GM21529 (cell line): ENCODE measurements at regions not wholly inside any gene's neighbourhood (a gene's known extent, or its start where the extent isn't known, plus 50 kb on each side); places are given as distances from the start of the nearest gene placed in this dataset.

Source experiments
- ATAC-seq: cut with Tn5 transposase; IDR thresholded peaks from one replicate; pipeline ENCODE4 v1.9.1; 2021; ENCODE audit not compliant: unreplicated experiment

GRCh38 chr17:77885678-77886386 is 72.7 kb upstream of the TNRC6C start:
- no peak for ATAC-seq

- ATAC-seq, result no peak
Observed at GRCh38 chr17:77886387-77886728, 72.1 kb upstream of the TNRC6C start.

GRCh38 chr17:77887110-77887463 is 71.4 kb upstream of the TNRC6C start:
- no peak for ATAC-seq

- ATAC-seq, result no peak
Observed at GRCh38 chr17:77887464-77888241, 70.8 kb upstream of the TNRC6C start.

GRCh38 chr17:77888242-77889134 is 70.0 kb upstream of the TNRC6C start:
- ATAC-seq, result no peak

GRCh38 chr17:77889135-77889505 is 69.4 kb upstream of the TNRC6C start:
- no peak for ATAC-seq

GRCh38 chr17:77889866-77890760 is 68.4 kb upstream of the TNRC6C start:
- no peak for ATAC-seq

- no peak for ATAC-seq
Observed at GRCh38 chr17:77890771-77891170, 67.7 kb upstream of the TNRC6C start.

- no peak for ATAC-seq
Observed at GRCh38 chr17:77891602-77892001, 66.9 kb upstream of the TNRC6C start.

GRCh38 chr17:77892031-77892430 is 66.5 kb upstream of the TNRC6C start:
- no peak for ATAC-seq

- ATAC-seq, result no peak
Observed at GRCh38 chr17:77892469-77893143, 65.9 kb upstream of the TNRC6C start.

- ATAC-seq, result no peak
Observed at GRCh38 chr17:77893144-77894044, 65.1 kb upstream of the TNRC6C start.

GRCh38 chr17:77894126-77894956 is 64.2 kb upstream of the TNRC6C start:
- no peak for ATAC-seq

- ATAC-seq, result no peak
Observed at GRCh38 chr17:77897741-77898301, 60.7 kb upstream of the TNRC6C start.

- ATAC-seq, result no peak
Observed at GRCh38 chr17:77898521-77899434, 59.7 kb upstream of the TNRC6C start.

GRCh38 chr17:77899498-77899897 is 59.0 kb upstream of the TNRC6C start:
- no peak for ATAC-seq

GRCh38 chr17:77901481-77901880 is 57.0 kb upstream of the TNRC6C start:
- ATAC-seq, result no peak
